ENCODE measurements at regions not wholly inside any gene's neighbourhood (a gene's known extent, or its start where the extent isn't known, plus 50 kb on each side); places are given as distances from the start of the nearest gene placed in this dataset.

- no peak for DNase-seq
These were observed 52.2 kb downstream of the FAT3 start for GRCh38 chr11:92276773-92277172.

DNA sequence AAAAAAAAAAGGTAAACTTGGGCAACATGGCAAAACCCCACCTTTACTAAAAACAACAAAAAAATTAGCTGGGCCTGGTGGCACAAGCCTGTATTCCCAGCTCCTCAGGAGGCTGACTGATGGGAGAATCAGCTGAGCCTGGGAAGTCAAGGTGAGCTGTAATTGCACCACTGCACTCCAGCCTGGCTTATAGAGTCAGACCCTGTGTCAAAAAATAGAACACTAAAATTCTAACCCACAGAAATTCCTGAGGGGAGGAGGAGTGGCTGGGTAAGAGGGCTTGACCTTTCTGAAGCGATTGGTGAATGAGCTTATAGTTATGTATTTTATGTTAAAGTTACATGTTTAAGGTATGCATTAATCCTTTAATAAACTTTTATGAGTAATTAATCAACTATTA lies 53.3 kb downstream of the FAT3 start:
- no peak for DNase-seq

DNA sequence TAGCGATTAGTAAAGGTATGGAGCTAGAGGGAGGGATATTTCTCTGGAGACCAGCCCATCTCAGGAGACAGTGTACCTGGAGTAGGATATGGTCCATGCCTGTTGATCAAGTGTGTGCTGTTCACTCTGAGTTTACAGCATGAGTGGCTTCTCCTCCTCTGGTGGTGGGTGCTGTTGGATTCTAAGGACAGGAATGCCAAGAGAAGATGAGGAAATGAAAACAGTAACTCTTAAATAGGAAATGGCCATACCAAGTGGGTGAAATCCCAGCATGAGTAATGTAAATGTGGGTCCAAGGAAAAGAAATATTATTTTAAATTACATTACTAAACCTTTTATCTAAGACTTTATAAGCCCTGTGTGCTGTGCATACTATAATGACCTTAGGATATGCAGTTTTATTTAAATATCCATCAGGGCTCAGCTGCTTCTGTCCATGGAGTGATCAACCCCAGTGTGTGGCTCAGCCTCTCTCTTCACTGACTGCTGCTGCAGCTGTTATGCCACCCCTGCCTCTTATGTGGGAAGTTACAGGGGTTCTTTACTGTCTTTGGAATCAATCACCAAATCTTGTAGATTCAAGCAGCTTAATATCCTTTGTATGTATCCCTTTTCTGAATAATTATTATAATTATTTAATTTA lies 54.3 kb downstream of the FAT3 start:
- DNase-seq: no peak

GRCh38 chr11:92284107-92284506 lies 59.5 kb downstream of the FAT3 start:
- DNase-seq: no peak

DNA sequence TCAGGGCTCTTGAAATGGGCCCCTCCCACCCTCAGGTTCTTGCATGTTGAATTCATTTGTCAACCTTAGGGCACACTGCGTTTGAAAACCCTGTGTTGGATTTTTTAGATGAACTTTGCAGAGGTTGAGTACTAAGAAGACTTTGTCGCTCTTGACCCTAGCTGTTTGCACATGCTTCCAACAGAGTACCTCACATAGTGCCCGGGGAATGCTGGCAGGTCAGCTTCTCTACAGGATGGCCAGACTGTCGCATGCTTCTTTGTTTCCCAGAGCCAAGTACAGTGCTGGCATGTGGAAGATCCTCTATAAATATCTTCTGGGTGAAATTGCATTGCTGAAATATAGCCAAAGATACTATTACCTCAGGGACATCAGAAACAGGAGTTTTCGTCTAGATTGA lies 59.9 kb downstream of the FAT3 start:
- DNase-seq: no peak

GRCh38 chr11:92285776-92286175 lies 61.2 kb downstream of the FAT3 start:
- no peak for DNase-seq

GRCh38 chr11:92286709-92287108 lies 62.1 kb downstream of the FAT3 start:
- DNase-seq: no peak

GRCh38 chr11:92295175-92296137 lies 70.8 kb downstream of the FAT3 start:
- DNase-seq: no peak

- no peak for DNase-seq
These were observed 71.5 kb downstream of the FAT3 start for GRCh38 chr11:92296138-92296515.

GRCh38 chr11:92297567-92298553 lies 73.2 kb downstream of the FAT3 start:
- no peak for DNase-seq

DNA sequence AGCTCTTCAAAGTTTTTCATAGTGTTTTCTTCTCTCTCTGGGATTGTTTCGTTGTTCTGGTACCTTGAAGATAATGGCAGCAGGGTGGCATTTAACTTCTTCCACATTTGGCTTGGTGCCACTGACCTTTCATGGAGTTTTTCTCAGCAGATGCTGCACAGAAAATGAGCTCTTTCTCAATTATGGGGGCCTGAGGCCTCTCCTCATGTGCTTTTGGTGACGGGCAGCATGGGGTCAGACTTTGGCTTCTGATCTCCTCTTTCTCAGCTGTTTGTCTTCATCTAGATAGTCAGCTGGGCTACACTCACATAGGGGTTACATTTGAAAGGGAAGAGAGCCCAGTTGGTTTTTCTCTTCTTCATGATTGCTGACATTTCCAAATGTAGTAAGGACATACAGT lies 76.3 kb downstream of the FAT3 start:
- no peak for DNase-seq

- DNase-seq: no peak
These were observed 78.2 kb downstream of the FAT3 start for GRCh38 chr11:92302770-92303169.

- DNase-seq: no peak
These were observed 79.7 kb downstream of the FAT3 start for GRCh38 chr11:92304271-92304670.

GRCh38 chr11:92306966-92307510 lies 82.4 kb downstream of the FAT3 start:
- DNase-seq: no peak

DNA sequence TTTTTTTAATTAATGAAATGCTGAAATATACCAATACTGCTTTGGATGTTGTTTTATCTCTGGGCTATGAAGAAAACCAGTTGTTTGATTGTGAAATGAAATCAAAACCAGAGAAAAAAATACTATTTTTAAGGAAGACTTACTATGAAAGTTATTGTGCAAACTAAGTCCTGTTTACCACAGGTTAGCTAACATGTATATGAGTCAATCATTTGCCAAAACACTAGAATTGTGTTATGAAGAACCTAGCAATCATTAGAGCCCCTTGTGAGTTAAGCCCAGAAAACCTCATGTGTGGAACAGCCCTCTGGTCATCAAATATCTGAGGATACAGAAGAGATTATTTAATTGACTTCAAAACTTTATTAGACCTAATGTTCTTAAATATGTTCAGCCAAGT lies 83.7 kb downstream of the FAT3 start:
- no peak for DNase-seq

DNA sequence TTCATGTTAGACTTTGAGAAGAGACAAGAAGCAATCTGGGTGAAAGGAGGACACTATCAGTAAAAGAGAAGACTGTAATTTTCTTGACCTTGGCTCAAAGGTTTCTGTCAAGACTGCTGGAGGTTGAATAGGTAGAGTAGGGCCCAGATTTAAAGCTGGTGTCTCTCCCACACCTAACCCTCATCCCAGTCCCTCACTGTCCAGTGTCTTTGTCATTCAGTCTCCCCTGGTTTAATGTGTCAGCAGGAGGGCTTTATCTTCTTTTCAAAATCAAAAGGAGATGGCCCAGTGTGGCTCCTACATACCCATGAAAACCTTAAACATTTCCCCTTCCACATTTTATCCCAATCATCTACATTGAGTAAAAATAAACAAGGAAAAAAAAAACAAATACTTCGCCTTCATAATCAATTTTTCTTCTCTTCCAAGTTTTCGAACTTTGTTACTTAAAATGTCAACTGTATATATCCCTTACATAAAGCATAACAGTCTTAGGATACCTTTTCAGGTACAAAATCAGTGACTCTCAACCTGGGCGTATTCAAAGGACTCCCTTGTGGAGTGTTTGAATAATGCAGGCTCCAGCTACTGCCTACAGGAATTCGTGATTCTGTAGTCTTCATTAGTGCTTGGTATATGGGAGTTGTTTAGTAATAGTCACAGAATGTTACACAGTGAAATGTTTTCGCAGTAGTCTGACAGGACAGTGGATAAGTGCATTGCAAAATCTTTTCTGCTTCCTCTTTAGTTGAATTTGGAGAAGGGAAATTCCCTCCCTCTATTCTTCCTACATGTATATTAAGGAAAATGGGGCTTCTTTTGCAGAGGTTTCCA lies 87.2 kb downstream of the FAT3 start:
- DNase-seq: no peak

GRCh38 chr11:92313784-92314183 lies 89.2 kb downstream of the FAT3 start:
- no peak for DNase-seq

GRCh38 chr11:92314499-92314898 lies 89.9 kb downstream of the FAT3 start:
- peak in 6 of 14 donors; percentile 2 to 20 (median 4) for DNase-seq

DNA sequence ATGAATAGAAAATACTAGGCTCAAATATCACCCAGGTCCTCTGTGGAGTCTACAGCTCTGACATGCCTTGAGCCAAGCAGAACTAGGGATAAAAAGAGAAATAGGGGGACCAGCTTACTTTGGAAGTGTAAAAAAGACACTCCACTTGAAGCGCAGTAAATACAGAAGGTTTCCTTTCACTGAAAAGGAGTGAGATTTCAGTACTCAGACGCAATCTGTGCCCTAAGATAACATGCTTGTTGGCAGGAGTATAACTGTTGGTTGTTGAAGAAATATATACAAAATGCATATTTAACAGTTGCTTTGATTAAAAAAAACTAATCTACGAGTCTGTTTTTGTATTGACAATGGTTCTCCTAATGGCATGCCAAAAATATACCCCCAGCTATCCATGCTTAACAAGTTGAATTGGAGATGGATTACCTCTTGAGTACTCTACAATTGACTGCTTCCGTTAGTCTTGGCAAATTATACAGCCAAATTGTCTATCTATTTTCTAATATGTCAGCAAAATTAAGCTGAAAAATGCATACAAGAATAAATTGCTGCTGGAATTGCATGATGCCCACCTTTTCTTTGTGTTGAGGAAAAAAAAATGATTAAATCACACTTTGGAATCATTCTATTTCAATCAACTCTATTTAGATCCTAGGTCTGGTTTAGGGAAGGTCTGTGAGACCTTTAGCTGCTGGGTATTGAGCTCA lies 91.6 kb downstream of the FAT3 start:
- no peak for DNase-seq

GRCh38 chr11:92317222-92317621 lies 92.6 kb downstream of the FAT3 start:
- no peak for DNase-seq

DNA sequence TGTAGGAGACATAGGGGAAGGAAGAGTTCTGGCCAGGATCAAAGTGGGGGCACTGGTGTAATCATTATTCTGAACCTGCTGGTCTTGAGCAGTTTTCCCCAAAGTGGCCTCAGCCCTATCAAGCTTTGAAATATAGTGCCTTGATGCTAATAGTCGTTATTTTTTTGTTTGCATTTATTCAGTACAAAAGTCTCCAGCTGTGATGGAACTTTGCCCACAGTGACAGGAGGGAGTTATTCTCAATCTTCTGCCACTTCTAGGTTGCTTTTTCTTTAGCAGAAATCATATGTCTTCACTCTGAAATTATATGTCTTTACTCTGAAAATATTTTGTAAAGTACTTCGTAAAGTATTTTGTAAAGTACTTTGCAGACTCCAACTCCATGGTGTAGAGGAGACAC lies 93.1 kb downstream of the FAT3 start:
- DNase-seq: no peak
